GM12874 (cell line): ENCODE measurements at regions not wholly inside any gene's neighbourhood (a gene's known extent, or its start where the extent isn't known, plus 50 kb on each side); places are given as distances from the start of the nearest gene placed in this dataset.

Experiments
- CTCF ChIP-seq: IDR thresholded peaks from 2 replicates; pipeline ENCODE4 v1.5.1; 2011; ENCODE audit warnings: low read depth, mild to moderate bottlenecking, control low read depth, low read length, moderate library complexity; ENCODE audit not compliant: insufficient read depth

- TF ChIP-seq CTCF: no peak
Measured at GRCh38 chr9:29311221-29311620, 1737.9 kb upstream of the C9orf72 start.

- TF ChIP-seq CTCF: no peak
Measured at GRCh38 chr9:29312327-29312726, 1739.0 kb upstream of the C9orf72 start.

GRCh38 chr9:29319736-29320513 lies 1746.6 kb upstream of the C9orf72 start:
- TF ChIP-seq CTCF: no peak

- TF ChIP-seq CTCF: no peak
Measured at GRCh38 chr9:29322240-29322639, 1749.0 kb upstream of the C9orf72 start.

GRCh38 chr9:29325894-29326293 lies 1752.6 kb upstream of the C9orf72 start:
- TF ChIP-seq CTCF: no peak

GRCh38 chr9:29332789-29333188 lies 1759.5 kb upstream of the C9orf72 start:
- no peak for TF ChIP-seq CTCF

- TF ChIP-seq CTCF: no peak
Measured at GRCh38 chr9:29336281-29336680, 1763.0 kb upstream of the C9orf72 start.
